SU-DHL-6 (cell line): ENCODE measurements at regions not wholly inside any gene's neighbourhood (a gene's known extent, or its start where the extent isn't known, plus 50 kb on each side); places are given as distances from the start of the nearest gene placed in this dataset.

ENCODE experiments used
- H2AFZ ChIP-seq: fragments of 200-600 bp; sonication (generic); 2 replicates; pipeline ENCODE4 v1.6.1; 2014; ENCODE audit warnings: low read depth, mild to moderate bottlenecking, moderate library complexity, mixed read lengths, antibody characterized with exemption, low read length; ENCODE audit not compliant: severe bottlenecking
- H3F3A ChIP-seq: fragments of 200-600 bp; shearing (Covaris generic); 2 replicates; pipeline ENCODE4 v1.6.0; 2016; ENCODE audit warnings: antibody characterized with exemption, mild to moderate bottlenecking; ENCODE audit not compliant: insufficient read depth
- H3K27ac ChIP-seq: fragments of 200-600 bp; sonication (generic); 2 replicates; pipeline ENCODE4 v1.5.1; 2016; ENCODE audit warnings: low read depth, mild to moderate bottlenecking, low read length, moderate library complexity, mixed read lengths
- H3K27me3 ChIP-seq: fragments of 200-600 bp; sonication (generic), shearing (Covaris generic); 2 replicates; pipeline ENCODE4 v1.6.0; 2014; ENCODE audit warnings: mild to moderate bottlenecking, low read length
- H3K36me3 ChIP-seq: fragments of 200-600 bp; sonication (generic); 2 replicates; pipeline ENCODE4 v1.6.1; 2014; ENCODE audit warnings: mild to moderate bottlenecking, low read length, mixed read lengths
- H3K4me2 ChIP-seq: fragments of 300-600, 200-600 bp; shearing (Covaris generic), sonication (generic); 2 replicates; pipeline ENCODE4 v1.6.0; 2014; ENCODE audit warnings: low read length, low read depth, mild to moderate bottlenecking; ENCODE audit not compliant: poor library complexity, severe bottlenecking
- H3K4me3 ChIP-seq: fragments of 200-600 bp; sonication (generic); 2 replicates; pipeline ENCODE4 v1.5.1; 2014; ENCODE audit warnings: antibody characterized with exemption, low read length, mild to moderate bottlenecking, mixed read lengths; ENCODE audit not compliant: insufficient read depth, poor library complexity, severe bottlenecking
- H3K79me2 ChIP-seq: fragments of 200-600 bp; sonication (generic); 2 replicates; pipeline ENCODE4 v1.6.1; 2014; ENCODE audit warnings: mild to moderate bottlenecking, low read length, moderate library complexity; ENCODE audit not compliant: insufficient read depth
- H3K9ac ChIP-seq: fragments of 200-600 bp; sonication (generic); 2 replicates; pipeline ENCODE4 v1.7.0; 2014; ENCODE audit warnings: mild to moderate bottlenecking, low read length
- H3K9me2 ChIP-seq: fragments of 200-600 bp; sonication (generic); replicated peaks from 2 replicates; pipeline ENCODE4 v1.6.1; 2014; ENCODE audit warnings: low read length; ENCODE audit not compliant: insufficient read depth
- H3K9me3 ChIP-seq: fragments of 200-600 bp; sonication (generic); 2 replicates; pipeline ENCODE4 v1.6.1; 2014; ENCODE audit warnings: low read length, mixed read lengths; ENCODE audit not compliant: insufficient read depth
- H4K20me1 ChIP-seq: fragments of 200-600 bp; sonication (generic); 2 replicates; pipeline ENCODE4 v1.6.1; 2014; ENCODE audit warnings: low read depth, mild to moderate bottlenecking, antibody characterized with exemption, low read length, moderate library complexity, mixed read lengths
- CTCF ChIP-seq: fragments of 200-600 bp; sonication (generic); IDR thresholded peaks from one replicate; pipeline ENCODE4 v1.5.1; 2017; ENCODE audit warnings: antibody characterized with exemption, mild to moderate bottlenecking, low read length, moderate library complexity; ENCODE audit not compliant: insufficient read depth, poor library complexity, severe bottlenecking
- EZH2phosphoT487 ChIP-seq: fragments of 200-600 bp; sonication (generic), shearing (Covaris generic); conservative IDR thresholded peaks from 2 replicates; pipeline ENCODE4 v1.6.1; 2018; ENCODE audit warnings: mild to moderate bottlenecking, antibody characterized with exemption, low read length, moderate library complexity, mixed read lengths

- no peaks in the 10 kb centered on the region for H3K9me2 ChIP-seq
- H3F3A ChIP-seq = no peaks in the 10 kb centered on the region
- H3K9ac ChIP-seq = no peak overlapping the region
- H3K9me3 ChIP-seq = no peaks in the 10 kb centered on the region
- H3K36me3 ChIP-seq = no peaks in the 10 kb centered on the region
- no peak overlapping the region for H2AFZ ChIP-seq
- H3K27ac ChIP-seq = no peak overlapping the region
- H3K4me2 ChIP-seq = no peak overlapping the region
- H3K27me3 ChIP-seq = no peaks in the 10 kb centered on the region
- no peak overlapping the region for H3K4me3 ChIP-seq
- TF ChIP-seq EZH2phosphoT487 = no peak
- no peak for TF ChIP-seq CTCF
- H4K20me1 ChIP-seq = no peaks in the 10 kb centered on the region
- H3K79me2 ChIP-seq = no peaks in the 10 kb centered on the region
Observed at GRCh38 chr6:84416043-84416657, 188.7 kb upstream of the CEP162 start.

- H4K20me1 ChIP-seq = no peaks in the 10 kb centered on the region
- no peaks in the 10 kb centered on the region for H3K9me2 ChIP-seq
- H3K4me3 ChIP-seq = no peak overlapping the region
- no peak overlapping the region for H3K27ac ChIP-seq
- H3K27me3 ChIP-seq = no peaks in the 10 kb centered on the region
- H3K36me3 ChIP-seq = no peaks in the 10 kb centered on the region
- H3K4me2 ChIP-seq = no peak overlapping the region
- H3K9me3 ChIP-seq = no peaks in the 10 kb centered on the region
- no peaks in the 10 kb centered on the region for H3F3A ChIP-seq
- H2AFZ ChIP-seq = no peak overlapping the region
- no peaks in the 10 kb centered on the region for H3K79me2 ChIP-seq
- no peak overlapping the region for H3K9ac ChIP-seq
- TF ChIP-seq EZH2phosphoT487 = no peak
- no peak for TF ChIP-seq CTCF
Observed at GRCh38 chr6:84415517-84415916, 188.1 kb upstream of the CEP162 start.

GRCh38 chr6:84415068-84415467 lies 187.6 kb upstream of the CEP162 start:
- Histone ChIP-seq H4K20me1 (no peaks in the 10 kb centered on the region), H3K79me2 (no peaks in the 10 kb centered on the region), H3K36me3 (no peaks in the 10 kb centered on the region), H3K9ac (no peak overlapping the region), H3F3A (no peaks in the 10 kb centered on the region), H3K9me2 (no peaks in the 10 kb centered on the region), H3K4me3 (no peak overlapping the region), H2AFZ (no peak overlapping the region), H3K4me2 (no peak overlapping the region), H3K27ac (no peak overlapping the region), H3K27me3 (no peaks in the 10 kb centered on the region), H3K9me3 (no peaks in the 10 kb centered on the region)
- no peak for TF ChIP-seq CTCF
- no peak for TF ChIP-seq EZH2phosphoT487
